Stimulated activated CD4-positive, alpha-beta T cell treated with anti-CD3 and anti-CD28 coated beads, Interleukin-2, amount 100 ng/mL, for 24 hours (primary cell): ENCODE measurements at regions not wholly inside any gene's neighbourhood (a gene's known extent, or its start where the extent isn't known, plus 50 kb on each side); places are given as distances from the start of the nearest gene placed in this dataset.
"Not testable (repeated sequence)": the region's sequence is repeated elsewhere in the genome, so short reads cannot be mapped to it uniquely, and the experiment has no call there.

Experiments
- DNase-seq, 2 donors: peaks; one replicate each; pipeline ENCODE4 v3.0.0-alpha.2; 2020

GRCh38 chr21:14008006-14008405, 202.7 kb downstream of the LIPI start:
- DNase-seq: not testable (repeated sequence)

- not testable (repeated sequence) for DNase-seq
Measured at GRCh38 chr21:14006144-14006543, 204.6 kb downstream of the LIPI start.

- not testable (repeated sequence) for DNase-seq
Measured at GRCh38 chr21:13986996-13987958, 223.5 kb downstream of the LIPI start.

- DNase-seq: not testable (repeated sequence)
Measured at GRCh38 chr21:13985865-13986863, 224.6 kb downstream of the LIPI start.

- DNase-seq: not testable (repeated sequence)
Measured at GRCh38 chr21:13985137-13985864, 225.5 kb downstream of the LIPI start.

- DNase-seq: not testable (repeated sequence)
Measured at GRCh38 chr21:13984728-13985127, 226.0 kb downstream of the LIPI start.

- not testable (repeated sequence) for DNase-seq
Measured at GRCh38 chr21:13981176-13982087, 229.3 kb downstream of the LIPI start.

- peak; percentile 21 to 68 for DNase-seq
Measured at GRCh38 chr21:13980115-13980662, 230.6 kb downstream of the LIPI start.

- DNase-seq: not testable (repeated sequence)
Measured at GRCh38 chr21:13979608-13980007, 231.1 kb downstream of the LIPI start.

- DNase-seq: not testable (repeated sequence)
Measured at GRCh38 chr21:13974582-13974981, 236.2 kb downstream of the LIPI start.

- DNase-seq: not testable (repeated sequence)
Measured at GRCh38 chr21:13969853-13970252, 240.9 kb downstream of the LIPI start.

GRCh38 chr21:13969002-13969401, 241.8 kb downstream of the LIPI start:
- DNase-seq: not testable (repeated sequence)

GRCh38 chr21:13963259-13963658, 247.5 kb downstream of the LIPI start:
- not testable (repeated sequence) for DNase-seq

GRCh38 chr21:13937236-13937635, 273.5 kb downstream of the LIPI start:
- DNase-seq: no peak

GRCh38 chr21:13936033-13936937, 274.5 kb downstream of the LIPI start:
- not testable (repeated sequence) for DNase-seq

GRCh38 chr21:13935396-13936032, 275.2 kb downstream of the LIPI start:
- not testable (repeated sequence) for DNase-seq

- not testable (repeated sequence) for DNase-seq
Measured at GRCh38 chr21:13934887-13935342, 275.8 kb downstream of the LIPI start.

GRCh38 chr21:13923175-13923574, 287.6 kb downstream of the LIPI start:
- DNase-seq: not testable (repeated sequence)

- not testable (repeated sequence) for DNase-seq
Measured at GRCh38 chr21:13921455-13921854, 289.3 kb downstream of the LIPI start.
